GM21381 (cell line): ENCODE measurements at regions not wholly inside any gene's neighbourhood (a gene's known extent, or its start where the extent isn't known, plus 50 kb on each side); places are given as distances from the start of the nearest gene placed in this dataset.

Experiments used
- ATAC-seq: cut with Tn5 transposase; IDR thresholded peaks from one replicate; pipeline ENCODE4 v1.9.1; 2021; ENCODE audit warnings: mild to moderate bottlenecking, moderate library complexity; ENCODE audit not compliant: unreplicated experiment

DNA sequence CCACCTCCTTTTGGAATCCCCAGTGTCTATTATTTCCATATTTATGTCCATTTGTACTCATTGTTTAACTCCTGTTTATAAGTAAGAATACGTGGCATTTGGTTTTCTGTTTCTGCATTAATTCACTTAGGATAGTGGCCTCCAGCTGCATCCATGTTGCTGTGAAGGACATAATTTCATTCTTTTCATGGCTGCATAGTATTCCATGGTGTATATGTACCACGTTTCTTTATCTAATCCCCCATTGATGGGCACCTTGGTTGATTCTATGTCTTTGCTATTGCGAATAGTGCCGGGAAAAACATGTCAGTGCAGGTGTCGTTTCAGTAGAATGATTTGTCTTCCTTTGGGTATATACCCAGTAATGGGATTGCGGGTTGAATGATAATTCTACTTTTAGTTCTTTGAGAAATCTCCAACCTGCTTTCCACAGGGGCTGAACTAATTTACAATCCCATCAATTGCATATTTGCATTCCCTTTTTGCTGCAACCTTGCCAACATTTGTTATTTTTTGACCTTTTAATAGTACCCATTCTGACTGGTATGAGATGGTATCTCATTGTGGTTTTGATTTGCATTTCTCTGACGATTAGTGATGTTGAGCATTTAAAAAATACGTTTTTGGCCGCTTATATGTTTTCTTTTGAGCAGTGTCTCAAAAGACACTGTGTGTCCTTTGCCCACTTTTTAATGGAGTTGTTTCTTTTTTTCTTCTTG, 373.2 kb upstream of the TNRC6C start:
- no peak for ATAC-seq

DNA sequence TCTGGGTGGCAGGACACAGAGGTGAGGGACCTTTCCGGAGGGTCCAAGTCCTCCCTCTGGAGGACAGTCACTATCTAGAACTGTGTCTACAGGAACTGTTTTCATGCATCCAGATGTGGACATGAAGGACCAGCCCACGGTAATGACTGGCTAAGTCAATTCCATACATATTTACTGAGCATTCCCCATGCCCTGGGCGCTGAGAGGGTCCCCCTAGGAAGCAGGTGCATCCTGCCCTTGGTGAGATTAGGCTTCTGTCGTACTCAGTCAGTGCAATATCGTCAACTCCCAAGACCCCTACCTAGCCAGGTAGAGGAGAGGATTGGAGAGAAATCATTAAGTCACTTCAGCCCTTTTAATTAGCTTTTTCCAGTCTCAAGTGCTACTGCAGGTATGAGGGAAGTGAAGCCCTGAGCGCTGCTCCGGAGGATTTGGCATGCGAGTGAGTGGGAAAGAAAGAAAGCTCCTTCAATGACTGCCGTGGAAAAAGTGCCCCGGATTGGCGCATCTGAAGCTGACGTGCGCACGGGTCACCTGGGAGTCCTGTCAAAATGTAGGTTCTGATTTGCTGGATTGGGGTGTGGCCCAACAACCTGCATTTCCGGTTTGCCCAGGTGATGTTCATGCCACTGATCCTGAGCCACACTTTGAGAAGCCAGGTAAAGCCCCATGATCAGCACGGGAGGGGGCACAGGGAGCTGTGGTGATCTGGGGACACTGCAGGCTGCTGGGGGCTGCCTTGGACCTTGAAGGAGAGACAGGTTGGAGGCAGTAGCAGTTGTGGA, 367.4 kb upstream of the TNRC6C start:
- no peak for ATAC-seq

DNA sequence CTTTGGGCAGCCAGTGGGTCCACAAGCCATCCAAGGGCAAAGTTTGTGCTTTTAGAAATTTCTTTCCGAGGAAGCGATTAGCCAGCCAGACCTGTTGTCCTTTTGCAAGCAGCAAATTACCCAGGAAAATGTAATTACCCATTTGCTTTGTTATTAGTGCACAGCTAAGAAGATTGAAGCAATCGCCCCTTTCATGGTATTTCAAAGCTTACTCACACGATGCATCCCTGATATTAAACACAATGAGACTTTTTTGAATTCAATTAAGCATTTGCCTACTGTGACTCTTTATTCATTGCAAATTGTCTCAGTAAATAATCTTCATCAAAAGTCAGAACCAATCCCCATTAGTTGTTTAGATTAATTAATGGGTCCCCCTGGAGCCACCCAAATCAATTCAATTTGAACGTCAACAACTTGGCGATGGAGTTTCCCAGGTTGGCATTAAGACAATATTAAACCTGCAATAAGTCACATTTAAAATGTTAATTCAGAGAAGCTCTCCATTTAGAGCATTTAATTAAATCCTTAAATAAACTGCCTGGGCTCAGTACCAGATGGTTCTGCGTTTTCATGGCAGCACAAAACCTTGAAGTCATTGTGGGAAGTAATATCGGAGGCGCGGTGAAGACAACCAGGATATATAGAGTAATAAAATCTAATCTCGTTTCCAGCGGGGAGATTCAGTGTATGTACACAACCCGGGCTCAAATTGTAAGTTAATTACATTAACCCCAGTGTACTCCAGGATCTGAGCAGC, 366.2 kb upstream of the TNRC6C start:
- ATAC-seq = no peak

DNA sequence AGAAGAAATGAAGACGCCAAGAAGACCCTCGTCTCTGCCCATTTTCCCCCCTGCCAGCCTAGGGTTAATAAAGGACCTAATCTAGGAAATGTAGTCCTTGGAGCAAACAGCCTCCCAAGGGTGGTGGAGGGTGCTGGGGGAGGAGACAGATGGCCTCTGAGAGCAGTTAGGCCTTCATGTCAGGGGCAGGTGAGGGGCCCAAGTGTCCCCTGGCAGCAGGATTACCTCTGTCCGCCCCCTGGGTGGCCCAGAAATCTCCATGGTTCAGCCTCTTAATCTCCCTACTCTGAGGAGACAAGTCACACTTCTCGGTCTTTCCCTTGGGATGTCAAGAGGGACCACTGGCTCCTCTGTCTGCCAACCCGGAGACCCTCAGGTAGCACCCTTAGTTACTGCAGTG, 365.4 kb upstream of the TNRC6C start:
- ATAC-seq = no peak

DNA sequence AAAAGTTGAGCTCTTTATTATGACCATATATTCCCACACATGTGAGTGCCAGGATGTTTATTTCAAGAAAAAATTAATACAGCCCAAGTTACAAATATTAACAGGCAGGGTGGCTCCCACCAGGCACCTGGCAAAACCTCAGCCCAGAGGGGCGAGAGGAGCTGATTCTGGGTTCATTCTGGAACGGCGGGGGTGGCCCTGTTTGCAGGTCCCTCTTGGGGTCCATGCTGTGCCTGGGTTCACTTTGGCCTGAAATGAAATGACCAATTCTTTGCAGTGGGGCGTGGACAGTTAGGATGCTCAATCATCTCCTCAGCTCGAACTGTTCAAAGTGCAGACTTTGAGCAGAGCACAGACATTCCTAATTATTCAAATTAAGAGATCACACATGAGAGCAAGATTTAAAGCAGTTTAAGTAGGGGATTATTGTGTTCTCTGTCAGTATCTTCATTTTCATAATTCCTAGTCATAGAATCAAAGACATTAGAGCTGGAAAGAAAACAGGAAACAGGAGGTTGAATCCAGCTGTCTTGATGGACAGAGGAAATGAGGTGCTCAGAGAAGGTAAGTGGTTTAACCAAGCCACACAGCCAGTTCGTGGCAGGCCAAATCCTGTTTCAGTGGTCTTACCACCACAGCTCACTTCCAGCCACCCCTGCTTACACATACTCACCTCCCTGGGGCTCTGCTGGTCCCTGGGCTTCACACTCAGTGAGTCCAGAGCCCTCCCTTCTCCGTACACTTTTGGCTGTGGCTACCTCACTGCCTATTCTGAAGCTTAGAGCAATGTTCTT, 363.9 kb upstream of the TNRC6C start:
- ATAC-seq = no peak

DNA sequence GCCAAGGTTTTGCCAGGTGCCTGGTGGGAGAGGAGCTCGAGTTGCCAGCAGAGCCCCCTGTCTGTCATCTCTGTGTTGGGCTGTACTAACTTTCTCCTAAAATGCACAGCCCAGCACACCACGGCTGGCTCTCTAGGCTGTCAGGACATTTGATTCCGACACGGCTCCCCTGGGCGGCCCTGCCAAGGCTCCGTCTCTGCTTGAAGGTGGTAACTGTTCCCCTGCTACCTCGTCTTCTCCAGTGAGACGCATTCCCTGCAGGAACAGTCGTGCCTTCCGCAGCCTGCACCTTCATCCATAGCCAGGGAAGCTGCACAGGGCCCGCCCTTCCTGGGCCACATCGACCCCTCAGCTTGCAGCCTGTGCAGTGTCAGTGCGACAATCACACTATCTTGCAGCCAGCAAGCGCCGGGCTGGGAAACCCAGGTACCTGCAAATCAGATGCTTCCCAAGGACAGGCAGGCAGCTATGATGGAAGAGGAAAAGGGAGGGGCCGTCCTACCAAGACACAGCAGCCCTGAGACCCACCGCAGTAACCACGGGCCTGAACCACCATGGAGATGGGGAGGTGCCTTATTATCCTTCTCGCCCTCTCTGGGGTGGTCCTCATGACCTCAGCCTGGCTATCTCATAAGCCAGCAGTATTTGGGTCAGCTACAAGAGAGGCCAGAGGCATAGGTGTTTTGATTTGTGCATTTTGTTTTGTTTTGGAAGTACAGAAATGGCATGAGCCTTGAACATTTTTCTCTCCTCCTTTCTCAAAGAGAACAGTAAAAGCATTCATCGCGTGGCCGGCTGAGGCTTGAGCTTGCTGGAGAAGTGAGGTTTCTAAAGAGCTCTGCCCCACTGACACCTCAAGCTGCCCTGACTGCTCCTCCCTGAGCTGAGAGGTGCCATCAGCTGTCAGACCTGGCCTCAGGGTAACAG, 361.7 kb upstream of the TNRC6C start:
- ATAC-seq = no peak

DNA sequence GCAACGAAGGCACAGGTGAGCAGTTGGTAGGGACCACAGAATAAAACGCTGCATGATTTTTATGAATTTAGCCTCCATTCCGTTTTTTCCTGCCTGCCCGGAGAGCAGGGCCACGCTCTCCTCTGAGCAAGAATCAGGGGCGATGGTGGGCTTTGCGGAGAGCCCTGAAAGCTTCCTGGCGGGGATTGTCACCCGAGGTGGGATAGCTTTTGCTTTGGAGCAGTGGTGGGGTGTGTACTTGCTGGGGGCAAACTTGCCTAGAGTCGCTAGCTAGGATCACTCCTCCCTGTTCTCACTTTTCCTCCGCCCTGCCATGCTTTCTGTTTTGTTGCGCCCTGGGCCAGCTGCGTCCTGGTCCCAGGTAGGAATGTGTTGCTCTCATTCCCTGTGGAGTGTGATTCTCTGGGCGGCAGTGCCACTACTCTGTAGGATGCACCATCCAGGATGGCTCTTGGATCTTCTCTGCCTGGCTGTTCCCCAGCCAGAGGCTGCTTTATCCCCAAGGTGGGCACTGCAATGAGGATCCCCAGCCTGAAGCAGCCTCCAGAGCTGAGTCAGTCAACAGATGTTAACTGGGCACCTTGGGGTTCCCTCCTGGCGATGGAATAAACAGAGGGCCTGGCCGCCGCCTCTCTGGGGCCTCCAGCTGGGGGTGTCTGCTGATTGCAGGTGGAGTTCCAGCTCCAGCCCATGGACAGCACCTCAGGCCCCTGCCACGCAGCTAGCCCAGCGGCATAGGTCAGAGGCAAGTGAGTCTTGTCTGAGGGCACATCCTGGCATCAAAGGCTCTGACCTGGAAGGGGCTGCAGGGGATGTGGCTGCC, 360.9 kb upstream of the TNRC6C start:
- no peak for ATAC-seq

DNA sequence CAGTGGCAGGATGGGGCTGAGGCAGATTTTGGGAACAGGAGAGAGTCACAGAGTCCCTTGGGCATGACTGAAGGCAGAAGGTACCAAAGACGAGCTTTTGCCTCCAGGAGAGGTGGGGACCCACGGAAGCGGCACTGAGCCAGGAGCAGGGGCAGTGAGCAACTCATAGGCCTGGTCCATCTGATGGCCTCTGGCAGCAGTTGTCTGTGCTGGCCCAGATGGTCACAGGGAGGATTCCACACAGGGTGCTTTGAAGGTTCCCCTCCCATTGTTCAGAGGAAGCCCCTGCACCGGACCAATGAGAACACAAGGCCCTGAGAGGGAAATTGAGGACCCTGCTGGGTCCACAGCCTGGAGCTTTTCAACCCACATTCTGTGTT, 360.3 kb upstream of the TNRC6C start:
- no peak for ATAC-seq

DNA sequence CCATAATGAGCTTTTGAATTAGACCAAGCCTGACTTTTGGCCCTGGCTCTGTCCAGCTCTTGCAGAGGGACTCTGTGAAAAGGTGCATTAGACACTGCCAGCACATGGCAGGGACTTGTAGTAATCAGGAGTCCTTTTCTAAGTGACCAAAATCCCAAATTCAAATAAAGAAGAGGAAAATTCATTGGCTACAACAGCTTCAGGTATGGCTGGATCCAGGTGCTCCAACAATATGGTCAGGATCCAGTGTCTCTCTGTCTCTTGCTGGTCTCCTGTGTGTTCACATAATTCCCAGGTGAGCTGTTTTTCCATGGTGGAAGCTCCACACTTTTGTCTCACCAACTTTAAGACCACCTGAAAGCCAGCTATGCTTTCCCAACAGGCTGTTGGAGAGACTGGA, 358.8 kb upstream of the TNRC6C start:
- no peak for ATAC-seq

DNA sequence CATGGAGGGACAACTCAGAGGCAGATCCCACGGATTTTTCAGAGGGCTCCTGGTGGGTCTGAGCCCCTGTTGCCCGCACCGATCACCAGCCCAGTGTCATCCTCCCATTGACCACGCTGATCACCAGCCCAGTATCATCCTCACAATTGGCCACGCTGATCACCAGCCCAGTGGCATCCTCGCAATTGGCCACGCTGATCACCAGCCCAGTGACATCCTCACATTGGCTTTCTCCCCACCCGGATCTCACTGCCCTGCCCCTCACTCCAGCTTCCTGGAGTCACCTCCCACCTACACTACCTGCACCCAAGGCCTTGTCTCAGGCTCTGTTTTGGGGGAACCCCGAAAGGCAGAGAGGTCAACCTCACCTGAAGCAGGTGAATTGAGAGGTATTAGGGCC, 358.2 kb upstream of the TNRC6C start:
- ATAC-seq = no peak

DNA sequence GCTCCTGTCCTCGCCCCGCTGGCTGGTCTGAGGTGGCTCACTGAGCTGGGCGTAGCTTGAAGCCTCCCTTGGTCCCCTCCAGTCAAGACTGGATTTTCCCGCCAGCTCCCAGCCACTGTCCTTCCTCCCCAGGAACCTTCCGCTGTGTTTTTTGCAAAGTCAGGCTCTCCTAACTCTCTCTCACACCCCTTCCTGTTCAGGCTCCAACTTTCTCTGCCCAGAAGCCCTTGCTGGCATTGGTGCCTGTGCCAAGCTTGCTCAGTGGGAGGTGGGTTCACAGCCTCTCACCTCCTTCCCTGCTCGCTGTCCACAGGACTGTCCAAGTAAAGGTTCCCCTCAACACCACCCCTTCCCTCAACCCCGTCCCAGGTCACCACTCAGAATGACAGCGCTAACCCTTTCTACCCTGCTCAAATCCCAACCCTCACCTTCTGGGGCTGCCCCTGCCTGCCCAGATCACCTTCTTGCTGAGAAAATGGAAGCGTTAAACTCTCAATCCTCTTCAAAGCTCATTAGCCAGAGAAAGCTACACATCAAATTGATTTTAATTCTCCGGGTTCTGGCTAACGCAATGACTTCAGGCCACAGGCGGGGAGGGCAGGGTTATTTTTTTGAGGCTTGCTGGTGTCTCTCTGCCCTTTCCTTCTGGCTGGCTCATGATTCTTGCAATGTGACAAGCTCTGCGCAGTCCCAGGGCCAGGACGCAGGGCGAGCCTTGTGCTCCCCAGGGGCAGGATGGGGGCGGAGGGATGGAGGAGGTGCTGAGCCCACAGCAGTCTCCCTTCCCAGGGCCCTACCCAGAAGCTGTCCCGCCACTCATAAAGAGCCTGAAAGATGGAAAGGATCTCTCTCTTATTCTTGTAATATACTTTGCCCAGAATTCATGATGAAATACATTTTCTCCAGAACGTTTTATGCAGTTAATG, 357.2 kb upstream of the TNRC6C start:
- ATAC-seq = no peak

DNA sequence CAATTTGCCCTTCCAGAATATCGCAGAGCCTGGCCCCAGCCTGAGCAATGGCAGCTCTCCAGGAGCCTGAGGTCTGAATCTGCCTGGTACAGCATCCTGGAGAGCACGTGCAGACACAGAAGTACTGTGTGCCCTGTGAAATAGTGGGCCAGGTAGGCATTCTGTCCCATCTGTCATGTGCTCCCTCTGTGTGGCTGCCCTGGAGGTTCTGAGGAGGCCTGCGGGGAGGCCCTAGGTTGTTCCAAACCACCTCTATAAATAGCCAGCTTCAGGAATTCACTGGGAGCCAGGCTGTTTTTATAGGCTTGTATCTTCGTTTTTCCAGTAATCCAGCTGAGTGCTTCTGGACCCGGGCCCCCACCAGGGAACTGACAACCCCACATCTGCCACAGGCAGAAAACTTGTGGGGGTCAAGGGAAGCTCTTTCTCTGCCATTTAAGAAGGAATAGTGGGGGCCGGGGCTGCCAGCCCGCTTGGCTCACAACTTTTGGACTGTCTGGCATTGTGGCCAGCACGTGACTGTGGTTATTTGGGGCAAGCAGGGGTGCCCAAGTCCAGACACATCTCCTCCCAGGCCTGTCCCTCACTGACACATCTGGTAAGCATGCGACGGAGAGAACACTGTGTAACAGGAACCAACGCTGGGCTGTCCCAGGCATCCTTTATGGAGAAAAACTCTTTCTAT, 356.3 kb upstream of the TNRC6C start:
- ATAC-seq = no peak

DNA sequence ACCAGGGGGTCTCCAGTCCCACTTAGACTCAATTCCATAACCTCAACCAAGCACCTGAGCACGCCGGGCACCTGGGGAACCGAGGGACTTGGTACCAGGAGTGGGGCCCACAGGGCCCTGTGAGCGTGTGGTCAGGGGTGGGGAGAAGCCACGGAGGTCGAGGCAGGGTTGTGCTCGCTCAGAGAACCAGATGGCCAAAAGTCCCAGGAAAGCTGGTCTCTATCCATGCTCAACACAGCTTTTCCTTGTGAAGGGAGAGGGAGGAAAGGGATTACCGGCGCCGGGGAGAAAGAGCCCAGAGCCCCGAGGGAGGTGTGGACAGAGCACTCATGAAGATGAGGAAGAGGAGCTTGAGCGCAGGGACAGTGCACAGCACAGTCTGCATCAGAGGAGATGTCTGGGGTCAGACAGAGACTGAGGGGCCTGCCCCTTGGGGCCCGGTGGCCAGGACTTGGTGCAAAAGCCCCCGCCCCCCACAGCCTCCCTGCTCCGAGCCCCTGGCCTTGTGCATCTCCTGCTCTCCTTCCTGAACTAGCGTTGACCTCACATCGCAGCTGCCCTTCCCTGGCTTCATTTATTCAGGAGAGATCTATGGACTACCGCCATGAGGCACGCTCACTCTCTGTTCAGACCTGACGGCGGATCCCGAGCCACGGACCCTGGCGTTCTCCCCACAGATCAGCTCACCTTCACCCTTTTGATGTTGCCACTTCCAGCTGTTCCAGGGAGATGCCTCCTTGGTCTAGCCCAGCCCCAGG, 355.4 kb upstream of the TNRC6C start:
- no peak for ATAC-seq

DNA sequence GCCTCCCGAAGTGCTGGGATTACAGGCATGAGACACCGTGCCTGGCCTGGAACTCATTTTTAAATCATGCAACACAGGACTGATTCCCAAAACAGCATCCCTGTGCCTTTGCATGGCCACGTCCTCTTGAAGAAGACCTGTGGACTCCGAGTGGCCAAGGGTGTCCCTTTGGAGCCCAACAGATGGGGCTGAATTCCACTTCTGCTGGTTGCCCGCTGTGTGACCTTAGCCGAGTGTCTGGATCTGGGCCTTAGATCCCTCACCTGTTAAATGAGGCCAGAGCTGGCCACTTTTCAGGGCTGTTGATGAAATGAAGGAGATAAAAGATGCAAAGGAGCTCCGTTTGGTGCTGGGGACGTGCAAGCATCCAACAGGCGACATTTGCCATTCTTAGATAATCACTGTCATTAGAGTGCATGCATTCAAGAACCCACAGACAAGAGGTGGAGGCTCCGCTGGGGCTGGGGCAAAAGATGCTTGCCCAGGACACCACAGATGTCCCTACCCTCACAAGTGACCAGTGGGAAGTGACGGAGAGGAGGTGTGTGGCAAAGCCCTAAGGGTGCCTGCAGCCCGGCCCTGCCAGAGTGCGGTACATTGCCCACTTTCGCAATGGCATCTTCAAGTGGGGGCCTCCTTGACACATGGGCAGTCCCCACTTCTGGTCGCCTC, 354.1 kb upstream of the TNRC6C start:
- ATAC-seq = no peak

DNA sequence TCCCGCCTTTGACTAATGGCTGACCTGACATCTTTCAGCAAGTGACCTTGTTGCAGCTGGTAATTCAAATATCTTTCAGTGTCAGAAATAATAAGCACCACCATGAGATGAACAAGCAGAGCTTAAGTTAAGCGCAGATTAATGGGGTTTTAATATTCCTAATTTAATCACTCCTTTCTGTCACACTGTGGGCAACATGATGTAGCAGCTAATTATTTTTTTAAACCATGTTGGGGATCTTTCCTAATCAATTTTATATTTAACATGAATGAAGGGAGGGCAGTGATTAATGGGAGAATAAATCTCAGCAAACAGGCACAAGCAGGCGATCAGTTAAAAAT, 353.6 kb upstream of the TNRC6C start:
- no peak for ATAC-seq

DNA sequence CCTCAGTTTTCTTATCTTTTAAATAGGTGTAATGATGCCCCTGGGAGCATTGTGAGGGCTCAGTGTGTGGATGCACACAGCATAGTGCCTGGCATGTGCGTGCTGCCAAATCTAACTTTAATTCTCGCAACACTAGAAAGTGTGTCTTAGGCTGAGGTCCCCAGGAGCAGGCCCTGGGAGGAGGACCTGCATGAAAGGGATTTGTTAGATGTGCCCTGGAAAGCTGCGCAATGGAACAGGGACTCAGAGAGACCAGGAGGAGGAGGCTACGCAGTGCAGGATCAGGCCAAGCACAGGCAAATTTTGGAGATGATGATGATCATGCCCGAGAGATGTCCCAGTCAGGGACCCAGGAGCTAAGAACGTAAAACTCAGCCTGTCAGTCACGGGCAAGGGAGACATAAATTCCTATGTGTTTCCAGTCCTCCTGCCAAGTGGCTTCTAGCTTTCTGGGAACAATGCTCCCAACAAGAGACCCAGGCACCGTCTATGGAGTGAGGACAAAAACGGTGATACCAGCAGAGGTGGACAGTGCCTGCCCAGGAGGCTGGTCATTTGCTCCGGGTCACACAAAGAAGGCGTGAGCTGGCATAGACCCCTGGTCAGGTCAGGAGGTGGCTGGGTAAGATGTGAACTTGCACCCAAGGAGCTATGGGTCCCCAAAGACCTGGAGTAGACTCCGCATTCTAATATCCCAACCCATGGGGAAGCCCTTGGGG, 352.2 kb upstream of the TNRC6C start:
- no peak for ATAC-seq
